HG03175 (cell line): ENCODE measurements at regions not wholly inside any gene's neighbourhood (a gene's known extent, or its start where the extent isn't known, plus 50 kb on each side); places are given as distances from the start of the nearest gene placed in this dataset.
"Not testable (repeated sequence)": the region's sequence is repeated elsewhere in the genome, so short reads cannot be mapped to it uniquely, and the experiment has no call there.

Source experiments
- ATAC-seq: cut with Tn5 transposase; IDR thresholded peaks from one replicate; pipeline ENCODE4 v1.9.1; 2021; ENCODE audit warnings: mild to moderate bottlenecking, moderate library complexity; ENCODE audit not compliant: unreplicated experiment

DNA sequence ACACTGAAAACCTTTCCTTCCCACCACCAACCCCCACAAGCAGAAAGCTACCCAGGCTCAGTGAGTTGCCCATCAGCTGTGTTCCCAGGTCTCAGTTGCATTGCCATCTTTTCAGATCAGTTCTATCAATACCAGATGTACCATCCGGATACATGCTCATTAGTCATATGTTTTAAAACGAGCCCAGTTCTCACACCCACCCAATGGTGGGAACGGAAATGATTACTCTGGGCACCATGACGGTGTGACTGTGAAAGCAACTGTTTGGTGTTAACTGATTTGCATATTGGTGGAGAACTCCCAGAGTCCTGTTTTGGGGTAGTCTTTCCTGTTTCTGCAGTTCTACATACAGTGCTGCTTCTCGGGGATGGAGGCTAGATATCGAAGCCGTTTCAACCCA, 212.3 kb downstream of the TRIM36 start:
- peak; percentile 95 for ATAC-seq

- ATAC-seq = no peak
Observed at GRCh38 chr5:114953565-114953964, 216.1 kb downstream of the TRIM36 start.

DNA sequence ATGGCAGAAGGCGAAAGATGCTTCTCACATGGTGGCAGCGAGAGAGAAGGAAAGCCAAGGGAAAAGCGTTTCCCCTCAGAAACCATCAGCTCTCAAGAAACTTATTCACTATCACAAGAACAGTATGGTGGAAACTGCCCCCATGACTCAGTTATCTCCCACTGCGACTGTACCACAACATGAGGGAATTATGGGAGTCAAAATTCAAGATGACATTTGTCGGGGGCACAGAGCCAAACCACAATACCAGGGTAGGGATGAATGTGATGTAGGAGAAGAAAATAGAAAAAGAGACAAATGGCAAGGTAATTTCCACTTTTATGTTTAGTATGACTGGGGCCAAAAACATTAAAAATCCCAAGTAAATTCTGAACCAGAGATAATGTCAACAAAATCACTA, 216.8 kb downstream of the TRIM36 start:
- ATAC-seq = no peak

DNA sequence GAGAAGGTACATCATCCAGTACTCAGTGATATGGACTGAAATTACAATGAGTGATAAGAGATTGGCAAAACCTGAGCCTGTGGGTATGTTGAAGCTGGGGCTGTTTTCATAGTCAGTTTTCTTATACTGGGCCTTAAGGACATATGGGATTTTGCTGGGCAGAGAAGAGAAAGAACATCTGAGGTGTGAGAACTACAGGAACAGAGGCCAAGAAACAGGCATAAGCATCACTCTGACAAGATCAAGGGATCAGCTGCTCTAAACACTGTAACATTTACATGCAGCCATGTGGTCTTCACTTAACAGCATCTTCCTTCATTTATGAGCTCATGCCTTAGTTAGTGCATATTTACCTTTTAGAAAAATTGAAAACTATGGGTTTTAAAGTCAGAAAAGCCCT, 220.0 kb downstream of the TRIM36 start:
- ATAC-seq = no peak

DNA sequence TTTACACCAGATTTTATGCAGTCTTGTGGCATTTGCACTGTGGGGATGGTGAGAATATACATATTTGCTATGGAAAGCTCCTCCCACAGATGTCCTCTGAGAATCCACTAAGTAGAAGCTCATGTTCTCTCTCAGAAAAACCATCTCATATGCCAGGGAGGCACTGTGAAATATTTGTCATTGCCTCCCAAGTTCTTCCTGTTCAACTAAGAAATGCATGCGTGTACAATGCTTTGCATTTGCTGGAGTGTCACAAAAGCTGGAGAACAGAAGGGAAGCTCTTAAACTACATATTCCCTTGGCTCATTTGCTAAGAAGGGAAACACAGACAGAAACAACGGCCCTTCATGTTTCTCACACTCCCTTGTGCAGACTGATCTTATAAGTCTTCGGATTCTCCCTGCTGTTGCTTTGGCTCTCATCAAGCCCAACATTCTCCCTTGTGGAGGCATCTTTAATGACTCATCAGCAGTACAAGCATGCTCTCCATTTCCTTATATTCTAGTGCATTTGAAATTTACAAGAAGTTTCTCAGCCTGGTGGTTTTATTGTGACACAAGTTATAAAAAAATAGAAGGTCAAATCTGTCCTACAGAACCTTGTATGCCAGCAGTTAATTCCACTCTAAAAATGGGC, 220.6 kb downstream of the TRIM36 start:
- ATAC-seq = no peak

DNA sequence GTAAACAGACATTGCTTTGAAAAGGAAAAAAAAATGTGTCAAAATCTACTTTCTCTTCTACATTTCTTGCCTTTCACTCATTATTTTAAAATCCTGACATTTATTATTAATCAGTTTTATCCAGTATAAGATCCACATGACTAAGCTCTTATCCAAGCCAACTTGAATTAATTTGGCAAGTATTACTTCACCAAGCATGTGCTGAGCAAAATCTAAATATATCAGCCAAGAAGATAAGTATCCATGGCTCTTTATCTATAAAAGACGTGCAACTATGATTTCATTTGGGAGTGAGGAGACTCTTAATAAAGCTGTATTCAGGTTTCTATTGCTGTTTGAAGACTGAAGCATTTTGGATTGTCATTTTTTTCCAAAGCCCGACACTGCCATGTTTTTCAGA, 221.3 kb downstream of the TRIM36 start:
- no peak for ATAC-seq

DNA sequence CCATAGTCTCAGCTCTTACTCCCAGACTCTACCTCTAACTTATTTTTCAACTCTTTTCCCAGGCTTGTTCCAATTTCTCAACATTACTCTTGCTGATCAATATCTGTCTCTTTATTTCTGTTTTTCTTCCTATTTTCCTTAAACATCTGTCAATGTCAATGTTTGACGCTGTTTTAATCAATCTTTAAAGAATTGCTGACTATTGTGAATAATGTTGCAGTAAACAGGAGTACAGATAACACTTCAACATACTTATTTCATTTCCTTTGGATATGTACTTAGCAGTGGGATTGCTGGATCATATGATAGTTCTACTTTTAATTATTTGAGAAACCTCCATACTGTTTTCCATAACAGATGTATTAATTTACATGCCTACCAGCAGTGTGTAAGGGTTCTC, 229.0 kb downstream of the TRIM36 start:
- no peak for ATAC-seq

DNA sequence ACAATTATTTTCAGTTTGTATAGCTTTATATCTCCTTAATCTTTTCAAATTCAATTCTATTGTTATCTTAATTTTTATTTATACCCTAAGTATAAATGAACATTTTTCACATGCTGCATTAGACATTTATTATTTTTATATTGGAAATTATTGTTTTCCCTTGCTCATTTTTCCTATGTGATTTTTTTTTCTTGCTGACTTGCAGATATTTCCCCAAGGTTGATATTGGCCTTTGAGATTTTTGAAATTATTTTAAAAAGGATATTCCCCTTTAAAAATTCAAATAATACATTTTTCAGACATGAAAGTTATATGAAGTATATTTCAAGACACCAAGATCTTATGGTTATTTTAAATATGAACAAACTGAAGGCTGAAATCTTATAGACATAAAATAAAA, 234.2 kb downstream of the TRIM36 start:
- ATAC-seq = no peak

DNA sequence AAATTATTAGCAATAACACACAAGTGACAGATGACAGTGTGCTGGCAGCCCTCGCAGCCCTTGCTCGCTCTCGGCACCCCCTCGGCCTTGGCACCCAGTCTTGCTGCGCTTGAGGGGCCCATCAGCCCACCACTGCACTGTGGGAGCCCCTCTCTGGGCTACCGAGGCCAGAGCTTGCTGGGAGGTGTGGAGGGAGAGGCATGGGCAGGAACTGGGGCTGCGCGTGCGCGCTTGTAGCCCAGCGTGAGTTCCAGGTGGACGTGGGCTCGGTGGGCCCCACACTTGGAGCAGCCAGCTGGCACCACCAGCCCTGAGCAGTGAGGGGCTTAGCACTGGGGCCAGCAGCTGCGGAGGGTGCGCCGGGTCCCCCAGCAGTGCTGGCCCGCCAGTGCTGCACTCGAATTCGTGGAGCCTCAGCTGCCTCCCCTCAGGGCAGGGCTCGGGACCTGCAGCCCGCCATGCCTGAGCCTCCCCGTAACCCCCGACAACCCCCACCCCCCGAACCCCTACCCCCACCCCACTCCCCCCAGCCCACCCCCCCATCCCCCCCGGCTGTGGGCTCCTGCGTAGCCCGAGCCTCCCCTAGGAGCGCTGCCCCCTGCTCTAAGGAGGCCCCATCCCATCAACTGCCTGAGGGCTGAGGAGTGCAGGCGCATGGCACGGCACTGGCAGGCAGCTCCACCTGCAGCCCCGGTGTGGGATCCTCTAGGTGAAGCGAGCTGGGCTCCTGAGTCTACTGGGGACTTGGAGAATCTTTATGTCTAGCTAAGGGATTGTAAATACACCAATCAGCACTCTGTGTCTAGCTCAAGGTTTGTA, 240.9 kb downstream of the TRIM36 start:
- no peak for ATAC-seq

GRCh38 chr5:114924769-114925168, 244.9 kb downstream of the TRIM36 start:
- no peak for ATAC-seq

GRCh38 chr5:114912189-114912920, 257.4 kb downstream of the TRIM36 start:
- no peak for ATAC-seq

- ATAC-seq = no peak
Observed at GRCh38 chr5:114910727-114911126, 259.0 kb downstream of the TRIM36 start.

DNA sequence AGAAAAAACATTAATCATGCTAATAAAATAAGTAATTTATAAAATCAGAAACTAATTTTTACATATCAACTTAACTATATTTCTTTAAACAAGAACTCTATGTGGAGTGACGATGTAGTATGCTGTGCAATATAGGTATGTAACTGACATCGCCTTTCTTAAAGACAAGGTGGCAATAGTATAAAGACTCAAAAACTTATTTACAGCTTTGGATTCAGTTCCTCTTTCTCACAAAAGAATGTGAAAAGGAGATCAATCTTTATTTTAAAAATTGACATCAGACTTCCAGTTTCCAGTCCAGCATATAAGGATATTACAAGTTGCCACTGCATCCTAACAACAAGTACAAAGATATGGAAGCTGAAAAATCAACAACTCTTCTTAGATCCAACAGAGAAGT, 260.3 kb downstream of the TRIM36 start:
- no peak for ATAC-seq

GRCh38 chr5:114903767-114904166, 265.9 kb downstream of the TRIM36 start:
- no peak for ATAC-seq

- no peak for ATAC-seq
Observed at GRCh38 chr5:114898602-114899001, 271.1 kb downstream of the TRIM36 start.

- ATAC-seq = no peak
Observed at GRCh38 chr5:114883675-114884074, 286.0 kb downstream of the TRIM36 start.

GRCh38 chr5:114859438-114859735, 310.3 kb downstream of the TRIM36 start:
- no peak for ATAC-seq

GRCh38 chr5:114858665-114859437, 310.9 kb downstream of the TRIM36 start:
- ATAC-seq = no peak

GRCh38 chr5:114857941-114858551, 311.7 kb downstream of the TRIM36 start:
- no peak for ATAC-seq

DNA sequence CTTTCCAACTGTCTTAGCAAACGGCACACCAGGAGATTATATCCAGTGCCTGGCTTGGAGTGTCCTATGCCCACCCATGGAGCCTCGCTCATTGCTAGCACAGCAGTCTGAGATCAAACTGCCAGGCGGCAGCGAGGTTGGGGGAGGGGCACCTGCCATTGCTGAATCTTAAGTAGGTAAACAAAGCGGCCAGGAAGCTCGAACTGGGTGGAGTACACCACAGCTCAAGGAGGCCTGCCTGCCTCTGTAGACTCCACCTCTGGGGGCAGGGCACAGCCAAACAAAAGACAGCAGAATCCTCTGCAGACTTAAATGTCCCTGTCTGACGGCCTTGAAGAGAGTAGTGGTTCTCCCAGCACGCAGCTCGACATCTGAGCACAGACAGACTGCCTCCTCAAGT, 325.0 kb downstream of the TRIM36 start:
- not testable (repeated sequence) for ATAC-seq

- no peak for ATAC-seq
Observed at GRCh38 chr5:114839360-114839759, 330.3 kb downstream of the TRIM36 start.
